ENCODE measurements at regions not wholly inside any gene's neighbourhood (a gene's known extent, or its start where the extent isn't known, plus 50 kb on each side); places are given as distances from the start of the nearest gene placed in this dataset.

DNA sequence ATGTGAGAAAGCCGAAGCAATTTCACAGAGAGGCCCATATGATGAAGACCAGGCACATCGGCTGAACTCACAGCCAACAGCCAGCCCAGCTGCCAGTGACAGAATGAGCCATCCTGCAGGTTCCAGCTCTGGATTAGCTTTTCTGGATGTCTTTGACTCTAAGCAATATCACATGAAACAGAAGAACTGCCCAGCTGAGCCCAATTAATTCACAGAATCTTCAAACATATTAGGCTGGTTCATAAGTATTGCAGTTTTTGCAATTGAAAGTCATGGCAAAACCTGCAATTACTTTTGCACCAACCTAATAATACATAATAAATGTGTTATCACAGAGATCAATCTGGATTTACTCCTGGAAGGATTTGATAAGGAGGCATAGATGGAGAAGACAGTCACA, 299.9 kb downstream of the RAB28 start:
- BruUV-seq (replicated peaks), result no TSS peak

GRCh38 chr4:13182133-13182532, 302.0 kb downstream of the RAB28 start:
- H3K4me1 ChIP-seq (ENCODE audit: insufficient read depth, low read length), result no peaks in the 10 kb centered on the region

More for the DNA sequence above, 299.9 kb downstream of the RAB28 start:
- no peak overlapping the region for H2AFZ ChIP-seq (ENCODE audit: low read length)
- H3K27ac ChIP-seq (ENCODE audit: low read length), result no peak overlapping the region
- DNase-seq (no peak), ATAC-seq (no peak)
- H3K4me2 ChIP-seq (ENCODE audit: low read length), result no peak overlapping the region
- intact Hi-C loops (cut with micrococcal nuclease), result no loop called here
- CTCF ChIA-PET, result no interaction called here
- no peaks in the 10 kb centered on the region for H3K27me3 ChIP-seq (ENCODE audit: low read length)
- H3K79me2 ChIP-seq (ENCODE audit: low read length), result no peaks in the 10 kb centered on the region
- POLR2A ChIA-PET (ENCODE audit: unreplicated experiment), result no interaction called here
- TF ChIP-seq EZH2phosphoT487 (IDR thresholded peaks at IDR 0.05; ENCODE audit: borderline replicate concordance, low read length), result no peak
- TF ChIP-seq CTCF (conservative IDR thresholded peaks at IDR 0.05; ENCODE audit: low read depth, low read length), result no peak
- no peak for TF ChIP-seq EZH2 (IDR thresholded peaks at IDR 0.05; ENCODE audit: low read length, unreplicated experiment)
- H3K4me1 ChIP-seq (ENCODE audit: insufficient read depth, low read length), result no peaks in the 10 kb centered on the region
- no peaks in the 10 kb centered on the region for H3K36me3 ChIP-seq (ENCODE audit: low read depth, low read length)
- no peaks in the 10 kb centered on the region for H3K9me2 ChIP-seq (replicated peaks; ENCODE audit: low read length)
- H3F3A ChIP-seq (ENCODE audit: low read length, unreplicated experiment), result no peaks in the 10 kb centered on the region
- no peaks in the 10 kb centered on the region for H3K9me3 ChIP-seq (ENCODE audit: low read length)
- no peak overlapping the region for H3K9ac ChIP-seq (ENCODE audit: low read length)
- no peaks in the 10 kb centered on the region for H4K20me1 ChIP-seq (ENCODE audit: low read length)
- H3K4me3 ChIP-seq (ENCODE audit: low read length), result no peak overlapping the region

GRCh38 chr4:13181681-13182080, 302.5 kb downstream of the RAB28 start:
- no peaks in the 10 kb centered on the region for H3K36me3 ChIP-seq (ENCODE audit: low read depth, low read length)
- H3K79me2 ChIP-seq (ENCODE audit: low read length), result no peaks in the 10 kb centered on the region
- no peak overlapping the region for H3K4me2 ChIP-seq (ENCODE audit: low read length)
- H3F3A ChIP-seq (ENCODE audit: low read length, unreplicated experiment), result no peaks in the 10 kb centered on the region
- no peak overlapping the region for H2AFZ ChIP-seq (ENCODE audit: low read length)
- DNase-seq, result no peak
- no peaks in the 10 kb centered on the region for H3K4me1 ChIP-seq (ENCODE audit: insufficient read depth, low read length)
- H3K27ac ChIP-seq (ENCODE audit: low read length), result no peak overlapping the region
- H4K20me1 ChIP-seq (ENCODE audit: low read length), result no peaks in the 10 kb centered on the region
- no peak overlapping the region for H3K4me3 ChIP-seq (ENCODE audit: low read length)
- H3K27me3 ChIP-seq (ENCODE audit: low read length), result no peaks in the 10 kb centered on the region
- H3K9me3 ChIP-seq (ENCODE audit: low read length), result no peaks in the 10 kb centered on the region
- no peak for TF ChIP-seq EZH2phosphoT487 (IDR thresholded peaks at IDR 0.05; ENCODE audit: borderline replicate concordance, low read length)
- H3K9me2 ChIP-seq (replicated peaks; ENCODE audit: low read length), result no peaks in the 10 kb centered on the region
- intact Hi-C loops (cut with micrococcal nuclease), result no loop called here
- ChIA-PET CTCF (no interaction called here), POLR2A (ENCODE audit: unreplicated experiment) (no interaction called here)
- BruUV-seq (replicated peaks), result no TSS peak
- ATAC-seq, result no peak
- H3K9ac ChIP-seq (ENCODE audit: low read length), result no peak overlapping the region

More at GRCh38 chr4:13182133-13182532, 302.0 kb downstream of the RAB28 start:
- Histone ChIP-seq H3F3A (ENCODE audit: low read length, unreplicated experiment) (no peaks in the 10 kb centered on the region), H4K20me1 (ENCODE audit: low read length) (no peaks in the 10 kb centered on the region), H3K36me3 (ENCODE audit: low read depth, low read length) (no peaks in the 10 kb centered on the region), H3K9me2 (replicated peaks; ENCODE audit: low read length) (no peaks in the 10 kb centered on the region), H3K9me3 (ENCODE audit: low read length) (no peaks in the 10 kb centered on the region), H3K27me3 (ENCODE audit: low read length) (no peaks in the 10 kb centered on the region), H3K79me2 (ENCODE audit: low read length) (no peaks in the 10 kb centered on the region), H3K27ac (ENCODE audit: low read length) (no peak overlapping the region), H3K4me3 (ENCODE audit: low read length) (no peak overlapping the region), H3K4me2 (ENCODE audit: low read length) (no peak overlapping the region), H3K9ac (ENCODE audit: low read length) (no peak overlapping the region), H2AFZ (ENCODE audit: low read length) (no peak overlapping the region)
- BruUV-seq (replicated peaks), result no TSS peak
- TF ChIP-seq EZH2 (IDR thresholded peaks at IDR 0.05; ENCODE audit: low read length, unreplicated experiment) (no peak), CTCF (conservative IDR thresholded peaks at IDR 0.05; ENCODE audit: low read depth, low read length) (no peak), EZH2phosphoT487 (IDR thresholded peaks at IDR 0.05; ENCODE audit: borderline replicate concordance, low read length) (no peak)
- DNase-seq (no peak), ATAC-seq (no peak)
- intact Hi-C loops (cut with micrococcal nuclease), result no loop called here
- POLR2A ChIA-PET (ENCODE audit: unreplicated experiment), result no interaction called here
- CTCF ChIA-PET, result no interaction called here

All from PC-3 (cell line).